Vagina (tissue), 2 donors: ENCODE measurements at regions not wholly inside any gene's neighbourhood (a gene's known extent, or its start where the extent isn't known, plus 50 kb on each side); places are given as distances from the start of the nearest gene placed in this dataset.

Experiments used
- DNase-seq, 2 donors: peaks; one replicate each; pipeline ENCODE4 v3.0.0-alpha.2; 2017; ENCODE audit errors: extremely low spot score in 2 of 2
- H3K27ac ChIP-seq: fragments of 200-600 bp; sonication (generic); one replicate; pipeline ENCODE4 v1.5.1; 2019
- H3K27me3 ChIP-seq: fragments of 200-600 bp; sonication (generic); one replicate; pipeline ENCODE4 v1.5.1; 2019
- H3K36me3 ChIP-seq, 2 donors: fragments of 200-600 bp; sonication (generic); one replicate each; pipeline ENCODE4 v1.5.1; 2017 to 2019
- H3K4me1 ChIP-seq: fragments of 200-600 bp; sonication (generic); one replicate; pipeline ENCODE4 v1.5.1; 2019
- H3K4me3 ChIP-seq, 2 donors: fragments of 200-600 bp; sonication (generic); 1 replicate in 1 of 2; 2 replicates in 1 of 2; pipeline ENCODE4 v1.5.1; 2016 to 2019
- H3K9me3 ChIP-seq: fragments of 200-600 bp; sonication (generic); one replicate; pipeline ENCODE4 v1.5.1; 2019
- CTCF ChIP-seq, 3 experiments: fragments of 450-650 bp in 2 of 3; fragments of 200-600 bp in 1 of 3; sonication (generic) in 1 of 3; IDR thresholded peaks; one replicate each; pipeline ENCODE4 v1.5.1; 2017 to 2019; ENCODE audit warnings: antibody characterized with exemption in 3 of 3, mild to moderate bottlenecking in 2 of 3, moderate library complexity in 2 of 3
- POLR2A ChIP-seq, 2 donors: fragments of 450-650 bp; IDR thresholded peaks; one replicate each; pipeline ENCODE4 v1.6.1; 2017; ENCODE audit warnings: antibody characterized with exemption in 2 of 2, mild to moderate bottlenecking in 2 of 2, moderate library complexity in 2 of 2
- POLR2AphosphoS5 ChIP-seq, 2 donors: sonication (generic); formaldehyde crosslinking; IDR thresholded peaks; one replicate each; pipeline ENCODE4 v1.9.0; 2017; ENCODE audit warnings: antibody characterized with exemption in 2 of 2, mild to moderate bottlenecking in 2 of 2, low read depth in 1 of 2; ENCODE audit not compliant: insufficient read depth in 1 of 2
- intact Hi-C: fragments of 100-400 bp; cut with DNase I; formaldehyde crosslinking; loops from one replicate; pipeline ENCODE4 v1.15.1; 2023

DNA sequence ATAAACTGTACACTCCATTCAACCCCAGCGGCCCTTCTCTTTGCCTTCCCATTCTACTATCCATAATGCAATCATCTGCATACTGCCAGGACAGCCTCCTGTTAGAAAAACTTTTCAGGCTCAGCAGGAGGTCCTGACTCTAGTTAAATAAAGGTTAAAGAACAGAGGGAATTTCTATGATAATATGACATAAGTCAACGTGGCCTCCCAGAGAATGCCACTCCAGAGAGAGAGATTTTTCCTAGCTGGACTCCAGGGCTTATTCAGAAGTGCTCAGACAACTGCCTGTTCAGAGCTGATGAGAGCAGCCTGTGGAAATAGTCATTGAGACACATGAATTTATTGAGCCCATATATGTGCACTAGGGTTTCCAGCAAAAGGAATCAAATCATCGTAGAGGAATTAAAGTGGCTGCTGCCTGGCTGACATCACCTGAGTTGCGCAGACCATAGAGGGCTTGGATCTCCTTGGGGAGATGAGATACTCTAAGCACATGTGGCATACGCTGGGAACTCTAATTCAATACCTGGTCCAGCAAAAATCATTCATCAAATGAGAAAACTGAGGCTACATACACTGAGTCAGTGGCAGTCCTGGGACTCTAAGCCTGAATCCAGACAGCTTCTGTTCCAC, 736.2 kb downstream of the PTPRU start:
- Histone ChIP-seq H3K27ac (no peak overlapping the region), H3K4me3 (no peak overlapping the region), H3K4me1 (no peaks in the 10 kb centered on the region), H3K36me3 (no peaks in the 10 kb centered on the region), H3K9me3 (no peaks in the 10 kb centered on the region), H3K27me3 (no peaks in the 10 kb centered on the region)
- intact Hi-C loops: no loop called here
- peak in 1 of 2 donors; percentile 40 for DNase-seq
- TF ChIP-seq CTCF (IDR thresholded peaks at IDR 0.05) (no peak), POLR2A (IDR thresholded peaks at IDR 0.05) (no peak), POLR2AphosphoS5 (IDR thresholded peaks at IDR 0.05; ENCODE audit: insufficient read depth in 1 of 2, low read depth in 1 of 2) (no peak)

DNA sequence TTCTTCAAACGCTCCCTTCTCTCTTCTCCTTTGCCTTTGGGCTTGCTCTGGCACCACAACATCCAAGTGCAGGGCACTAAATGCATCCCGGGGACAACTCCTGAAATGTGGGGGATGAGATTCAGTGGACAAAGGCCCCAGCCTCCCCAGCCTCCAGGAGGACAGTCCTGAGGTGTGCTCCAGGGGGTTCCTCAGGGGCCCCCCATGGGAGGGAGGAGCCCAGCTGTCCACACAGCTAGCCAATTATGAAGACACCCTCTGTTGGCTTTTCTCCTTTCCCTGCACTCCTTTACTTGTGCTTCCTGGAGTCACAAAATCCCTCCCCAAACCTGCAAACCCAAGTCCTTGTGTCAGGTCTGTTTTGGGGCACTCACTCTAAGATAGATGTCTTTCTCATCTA, 735.4 kb downstream of the PTPRU start:
- H3K4me3 ChIP-seq: no peak overlapping the region
- H3K9me3 ChIP-seq: no peaks in the 10 kb centered on the region
- H3K4me1 ChIP-seq: no peaks in the 10 kb centered on the region
- no peak overlapping the region for H3K27ac ChIP-seq
- intact Hi-C loops: no loop called here
- TF ChIP-seq POLR2AphosphoS5 (IDR thresholded peaks at IDR 0.05; ENCODE audit: insufficient read depth in 1 of 2, low read depth in 1 of 2): no peak
- no peak for TF ChIP-seq CTCF (IDR thresholded peaks at IDR 0.05)
- TF ChIP-seq POLR2A (IDR thresholded peaks at IDR 0.05): no peak
- H3K36me3 ChIP-seq: no peaks in the 10 kb centered on the region
- H3K27me3 ChIP-seq: no peaks in the 10 kb centered on the region
- DNase-seq: peak; percentile 60 to 81

GRCh38 chr1:29970747-29971325, 734.5 kb downstream of the PTPRU start:
- no peak overlapping the region for H3K27ac ChIP-seq
- TF ChIP-seq POLR2AphosphoS5 (IDR thresholded peaks at IDR 0.05; ENCODE audit: insufficient read depth in 1 of 2, low read depth in 1 of 2): no peak
- no peak for TF ChIP-seq POLR2A (IDR thresholded peaks at IDR 0.05)
- no peak for TF ChIP-seq CTCF (IDR thresholded peaks at IDR 0.05)
- H3K4me3 ChIP-seq: no peak overlapping the region
- H3K27me3 ChIP-seq: no peaks in the 10 kb centered on the region
- intact Hi-C loops: no loop called here
- no peaks in the 10 kb centered on the region for H3K9me3 ChIP-seq
- H3K36me3 ChIP-seq: no peaks in the 10 kb centered on the region
- peak in 1 of 2 donors; percentile 34 for DNase-seq
- H3K4me1 ChIP-seq: no peaks in the 10 kb centered on the region

- Histone ChIP-seq H3K9me3 (no peaks in the 10 kb centered on the region), H3K27ac (no peak overlapping the region), H3K4me1 (no peaks in the 10 kb centered on the region), H3K4me3 (no peak overlapping the region), H3K27me3 (no peaks in the 10 kb centered on the region), H3K36me3 (no peaks in the 10 kb centered on the region)
- intact Hi-C loops: no loop called here
- TF ChIP-seq POLR2AphosphoS5 (IDR thresholded peaks at IDR 0.05; ENCODE audit: insufficient read depth in 1 of 2, low read depth in 1 of 2) (no peak), CTCF (IDR thresholded peaks at IDR 0.05) (no peak), POLR2A (IDR thresholded peaks at IDR 0.05) (no peak)
- peak; percentile 34 to 40 for DNase-seq
These were observed 733.3 kb downstream of the PTPRU start for GRCh38 chr1:29969576-29969975.

DNA sequence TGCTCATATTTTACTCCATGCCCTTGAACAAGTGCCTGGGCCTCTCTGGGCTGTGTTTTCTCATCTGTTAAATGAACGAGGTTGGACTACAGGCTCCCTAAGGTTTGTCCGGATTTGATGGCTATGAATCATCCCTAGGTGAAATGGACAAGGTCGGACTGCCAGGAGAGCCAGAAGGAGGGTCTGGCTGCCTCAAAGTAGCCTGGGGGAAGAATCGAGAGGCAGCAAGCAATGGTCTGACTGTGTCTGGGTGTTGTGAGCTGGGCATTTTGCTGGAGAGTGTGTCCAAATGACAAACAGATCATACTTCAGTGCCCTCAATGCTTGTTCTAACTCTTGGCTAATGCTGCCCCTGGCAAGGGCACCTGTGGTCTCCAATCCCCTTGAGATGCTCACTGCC, 730.9 kb downstream of the PTPRU start:
- DNase-seq: peak in 1 of 2 donors; percentile 58
- no peaks in the 10 kb centered on the region for H3K9me3 ChIP-seq
- H3K27ac ChIP-seq: no peak overlapping the region
- no peaks in the 10 kb centered on the region for H3K36me3 ChIP-seq
- intact Hi-C loops: no loop called here
- no peak overlapping the region for H3K4me3 ChIP-seq
- no peaks in the 10 kb centered on the region for H3K27me3 ChIP-seq
- no peaks in the 10 kb centered on the region for H3K4me1 ChIP-seq
- TF ChIP-seq CTCF (IDR thresholded peaks at IDR 0.05) (no peak), POLR2AphosphoS5 (IDR thresholded peaks at IDR 0.05; ENCODE audit: insufficient read depth in 1 of 2, low read depth in 1 of 2) (no peak), POLR2A (IDR thresholded peaks at IDR 0.05) (no peak)
